Activated effector memory CD4-positive, alpha-beta T cell treated with anti-CD3 and anti-CD28 coated beads, Interleukin-2, amount 50 U/mL, for 16 hours (primary cell): ENCODE measurements at regions not wholly inside any gene's neighbourhood (a gene's known extent, or its start where the extent isn't known, plus 50 kb on each side); places are given as distances from the start of the nearest gene placed in this dataset.
"Not testable (repeated sequence)": the region's sequence is repeated elsewhere in the genome, so short reads cannot be mapped to it uniquely, and the experiment has no call there.

Experiments
- DNase-seq: peaks from one replicate; pipeline ENCODE4 v3.0.0-alpha.2; 2020

DNA sequence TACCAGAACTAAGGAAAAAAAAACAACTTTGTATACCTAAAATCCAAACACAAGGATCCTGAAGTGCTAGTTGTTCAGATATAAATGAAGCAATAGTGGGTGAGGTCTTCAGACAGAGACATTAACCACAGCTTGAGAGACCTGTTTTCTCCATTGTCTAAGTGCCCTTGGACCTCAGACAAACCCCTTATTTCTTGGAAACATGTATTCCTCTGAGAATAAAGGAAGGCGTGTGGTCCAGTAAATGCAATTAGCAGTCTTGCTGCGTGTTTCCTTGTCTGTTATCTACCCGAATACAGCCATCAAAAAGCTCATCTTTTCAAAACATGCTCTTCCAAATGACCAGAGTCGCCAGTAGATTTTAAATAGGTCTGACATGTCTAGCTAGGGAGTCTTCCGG, 291.1 kb upstream of the NFIA start:
- DNase-seq: no peak

- DNase-seq: not testable (repeated sequence)
Measured at GRCh38 chr1:60773099-60773498, 309.3 kb upstream of the NFIA start.

DNA sequence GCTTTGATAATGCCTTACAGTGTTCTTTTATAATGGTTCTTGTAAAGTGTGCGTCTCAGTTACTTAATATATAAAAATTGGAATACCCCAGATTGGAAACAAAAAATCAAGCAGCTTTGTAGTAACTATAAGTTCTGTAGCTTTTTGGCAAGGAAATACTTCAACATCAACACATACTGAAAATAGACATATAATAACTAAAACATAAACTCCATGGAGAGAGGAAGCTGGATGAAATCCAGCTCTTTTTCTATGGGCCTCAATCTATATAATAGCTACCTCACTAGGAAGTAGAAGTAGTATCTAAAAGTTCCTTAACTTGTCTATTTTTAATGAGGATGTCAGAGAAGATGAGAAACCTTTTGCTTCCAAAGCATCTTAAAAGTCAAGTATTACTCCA, 313.3 kb upstream of the NFIA start:
- no peak for DNase-seq

- DNase-seq: no peak
Measured at GRCh38 chr1:60765204-60765603, 317.2 kb upstream of the NFIA start.

GRCh38 chr1:60764489-60764888, 317.9 kb upstream of the NFIA start:
- no peak for DNase-seq

DNA sequence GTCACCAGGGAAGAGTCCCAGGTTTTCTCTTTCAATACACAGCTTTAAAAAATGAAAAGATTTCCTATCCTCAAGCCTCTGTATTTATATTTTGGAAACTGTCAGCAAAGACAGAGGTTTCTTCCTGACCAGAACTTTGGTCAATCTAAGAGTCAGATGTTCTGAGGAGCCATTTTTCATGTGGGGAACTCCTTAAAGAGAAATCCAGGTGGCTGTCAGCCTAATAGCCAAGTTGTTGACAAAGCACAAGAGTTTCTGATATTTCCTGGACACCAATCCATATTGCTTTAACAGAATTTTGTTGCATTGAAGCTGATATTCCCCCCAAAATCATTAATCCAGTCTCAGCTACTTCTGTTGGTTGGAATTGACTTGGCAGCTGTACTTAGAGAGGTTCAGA, 318.6 kb upstream of the NFIA start:
- no peak for DNase-seq

DNA sequence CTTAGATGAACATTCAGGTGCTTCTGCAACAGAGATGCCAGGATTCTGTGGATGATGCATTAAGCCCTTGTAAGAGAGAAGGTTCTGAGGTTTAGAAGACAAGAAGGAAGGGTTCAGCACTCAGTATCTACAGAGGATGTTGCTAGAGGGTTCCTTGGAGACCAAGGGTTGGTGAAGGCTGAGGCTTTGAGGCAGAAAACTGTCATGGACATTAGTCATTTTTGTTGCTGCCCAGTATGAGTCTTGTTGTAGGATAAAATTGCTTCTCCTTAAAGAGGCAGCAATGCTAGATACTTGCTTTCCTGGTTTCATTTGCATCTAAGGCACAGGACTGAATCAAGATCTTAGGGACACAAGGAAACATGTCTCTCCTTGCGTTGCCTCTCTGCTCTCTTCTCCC, 319.4 kb upstream of the NFIA start:
- no peak for DNase-seq

- no peak for DNase-seq
Measured at GRCh38 chr1:60762176-60762575, 320.2 kb upstream of the NFIA start.

- no peak for DNase-seq
Measured at GRCh38 chr1:60759291-60759690, 323.1 kb upstream of the NFIA start.

- DNase-seq: no peak
Measured at GRCh38 chr1:60757485-60757884, 324.9 kb upstream of the NFIA start.

GRCh38 chr1:60753036-60753900, 329.1 kb upstream of the NFIA start:
- DNase-seq: no peak

DNA sequence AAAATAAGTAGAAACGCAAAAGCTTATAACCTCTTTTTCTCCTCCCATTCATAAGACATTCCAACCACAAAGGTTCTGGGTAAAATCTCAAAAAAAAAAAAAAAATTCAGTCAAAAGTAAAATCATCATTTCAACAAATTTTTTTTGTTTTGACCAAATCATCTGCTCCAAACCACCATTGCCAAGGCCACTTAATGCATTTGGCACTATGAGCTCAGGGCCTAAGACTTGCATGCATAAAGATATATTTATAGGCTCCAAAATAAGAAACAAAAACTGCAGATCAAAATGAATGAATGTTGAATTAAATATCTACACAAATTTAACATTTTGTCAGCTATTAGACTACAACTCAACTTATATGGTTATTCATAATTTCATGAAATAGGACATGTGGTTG, 331.1 kb upstream of the NFIA start:
- DNase-seq: no peak

DNA sequence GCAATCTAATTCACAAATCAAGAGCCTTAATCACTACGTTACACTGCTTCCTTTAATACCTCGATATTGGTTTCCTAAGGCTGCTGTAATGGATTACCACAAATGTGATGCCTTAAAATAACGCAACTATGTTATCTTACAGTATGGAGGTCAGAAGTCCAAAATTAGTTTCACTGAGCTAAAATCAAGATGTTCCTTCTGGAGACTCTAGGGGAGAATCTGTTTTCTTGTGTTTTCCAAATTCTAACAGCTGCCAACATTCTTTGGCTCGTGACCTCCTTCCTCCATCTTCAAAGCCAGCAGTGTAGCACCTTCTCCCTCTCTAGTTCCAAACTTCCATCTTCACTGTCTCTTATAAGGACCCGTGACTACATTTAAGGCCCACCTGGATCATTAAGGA, 335.0 kb upstream of the NFIA start:
- DNase-seq: no peak

DNA sequence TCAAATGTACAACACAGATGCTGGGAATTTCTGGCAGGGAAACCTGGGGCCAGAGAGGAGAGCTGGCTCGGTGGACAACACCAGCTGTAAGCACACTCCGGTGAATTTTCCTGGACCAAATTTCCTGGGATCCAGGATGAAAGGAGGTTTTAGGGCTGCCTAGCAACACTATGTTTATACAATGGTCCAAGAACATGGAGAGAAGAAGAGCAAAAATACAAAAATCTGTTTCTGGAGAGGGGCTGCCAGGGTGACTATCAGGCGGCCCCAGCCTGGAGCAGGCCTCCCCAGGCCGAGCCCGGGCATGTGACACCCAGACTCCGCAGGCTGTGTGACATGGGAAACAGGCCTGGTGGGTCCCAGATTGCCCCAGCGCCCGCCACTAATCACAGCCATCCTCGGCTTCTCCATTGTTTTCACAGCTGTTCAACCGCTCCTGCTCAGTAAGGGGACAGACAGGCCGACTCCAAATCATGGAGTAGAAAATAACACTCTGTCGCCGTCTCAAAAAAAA, 336.0 kb upstream of the NFIA start:
- DNase-seq: no peak

- no peak for DNase-seq
Measured at GRCh38 chr1:60745484-60745883, 336.9 kb upstream of the NFIA start.

DNA sequence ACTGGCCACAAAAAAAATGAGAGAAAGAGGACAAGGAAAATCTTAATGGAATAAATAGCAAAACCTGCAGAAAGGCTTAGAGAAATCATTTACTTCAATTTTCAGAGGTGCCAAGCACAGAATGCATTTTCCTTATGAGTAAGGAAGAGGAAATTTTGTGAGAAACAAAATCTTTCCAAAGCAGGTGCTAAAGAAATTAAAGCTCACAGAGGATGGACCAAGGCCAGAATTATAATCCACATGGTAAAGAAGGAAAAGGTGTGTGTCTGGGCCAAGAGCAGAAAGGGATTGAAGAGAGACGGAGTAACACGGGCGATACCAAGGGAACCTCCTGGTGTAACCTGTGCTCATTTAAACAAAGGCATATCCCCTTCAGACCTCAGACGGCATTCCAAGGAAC, 340.0 kb upstream of the NFIA start:
- no peak for DNase-seq

DNA sequence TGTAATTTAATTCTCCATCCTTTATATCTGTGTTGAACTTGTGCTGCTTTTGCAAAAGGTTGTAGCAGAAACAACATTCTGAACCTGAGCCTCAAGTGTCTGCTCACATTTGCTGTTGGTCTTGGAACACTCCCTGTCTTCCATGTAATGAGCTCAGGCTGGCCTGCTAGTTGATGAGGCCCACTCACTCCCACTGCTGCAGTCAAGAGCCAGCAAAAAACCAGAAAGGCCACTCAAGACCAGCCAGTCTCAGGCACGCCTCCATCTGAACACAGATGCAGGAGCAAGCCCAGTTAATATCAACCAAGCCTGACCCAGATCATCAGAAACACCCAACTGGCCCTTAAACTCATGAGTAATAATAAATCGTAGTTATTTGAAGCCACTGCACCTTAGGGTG, 342.2 kb upstream of the NFIA start:
- no peak for DNase-seq

- DNase-seq: no peak
Measured at GRCh38 chr1:60739729-60740128, 342.6 kb upstream of the NFIA start.

- no peak for DNase-seq
Measured at GRCh38 chr1:60732977-60733401, 349.4 kb upstream of the NFIA start.

DNA sequence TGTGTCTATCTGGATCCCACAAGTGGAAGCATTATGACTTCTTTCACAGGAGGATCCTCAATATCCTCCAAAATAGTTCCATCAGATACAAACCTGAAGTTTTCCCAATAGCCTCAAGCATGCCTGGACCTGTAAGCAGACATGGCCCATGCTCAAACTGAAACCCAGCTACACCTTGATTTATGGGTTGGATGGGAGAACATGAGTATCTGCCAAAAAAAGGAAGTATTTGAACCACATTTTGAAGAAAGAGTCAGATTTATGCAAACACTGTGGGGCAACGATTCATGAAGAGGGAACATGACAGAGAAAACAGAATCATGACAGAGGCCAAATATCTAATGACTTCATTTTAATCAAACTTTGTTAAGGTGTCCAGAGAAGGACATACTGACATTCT, 351.0 kb upstream of the NFIA start:
- DNase-seq: no peak

DNA sequence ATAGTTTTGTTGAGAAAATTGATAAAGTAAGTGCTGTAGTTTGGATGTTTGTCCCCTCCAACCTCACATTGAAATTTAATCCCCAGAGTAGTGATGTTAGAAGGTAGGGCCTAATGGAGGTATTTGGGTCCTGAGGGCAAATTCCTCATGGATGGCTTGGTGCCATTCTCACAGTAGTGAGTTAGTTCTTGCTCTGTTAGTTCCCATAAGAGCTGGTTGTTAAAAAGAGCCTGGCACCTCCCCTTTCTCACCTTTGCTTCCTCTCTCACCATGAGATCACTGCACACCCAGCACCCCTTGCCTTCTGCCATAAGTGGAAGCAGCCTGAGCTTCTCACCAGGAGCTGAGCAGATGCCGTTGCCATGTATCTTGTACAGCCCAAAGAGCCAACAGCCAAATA, 354.8 kb upstream of the NFIA start:
- DNase-seq: no peak

- no peak for DNase-seq
Measured at GRCh38 chr1:60716472-60716871, 365.9 kb upstream of the NFIA start.

DNA sequence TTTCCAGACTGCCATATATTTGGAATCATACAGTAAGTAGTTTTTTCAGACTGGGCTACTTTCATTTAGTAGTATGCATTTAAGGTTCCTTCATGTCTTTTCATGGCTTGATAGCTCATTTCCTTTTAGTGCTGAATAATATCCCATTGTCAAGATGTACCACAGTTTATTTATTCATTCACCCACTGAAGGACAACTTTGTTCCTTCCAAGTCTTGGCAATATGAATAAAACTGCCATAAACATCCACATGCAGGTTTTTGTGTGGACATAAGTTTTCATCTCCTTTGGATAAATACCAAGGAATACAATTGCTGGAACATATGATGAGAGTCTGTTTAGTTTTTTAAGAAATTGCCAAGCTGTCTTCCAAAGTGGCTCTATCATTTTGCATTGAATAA, 366.4 kb upstream of the NFIA start:
- DNase-seq: no peak

DNA sequence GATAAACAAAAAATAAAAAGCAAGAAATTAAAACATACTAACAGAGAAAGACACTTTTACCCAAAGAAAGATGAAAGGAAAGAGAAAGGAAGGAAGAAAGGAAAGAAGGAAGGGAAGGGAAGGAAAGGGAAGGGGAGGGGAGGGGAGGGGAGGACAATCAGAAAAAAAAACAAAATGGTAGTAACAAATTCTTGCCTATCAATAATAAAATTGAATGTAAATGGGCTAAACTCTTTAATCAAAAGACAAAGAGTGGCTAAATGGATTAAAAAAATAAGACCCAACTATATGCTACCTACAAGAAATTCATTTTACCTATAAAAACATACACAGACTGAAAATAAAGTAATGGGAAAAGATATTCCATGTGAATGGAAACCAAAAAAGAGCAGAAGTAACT, 372.9 kb upstream of the NFIA start:
- no peak for DNase-seq

DNA sequence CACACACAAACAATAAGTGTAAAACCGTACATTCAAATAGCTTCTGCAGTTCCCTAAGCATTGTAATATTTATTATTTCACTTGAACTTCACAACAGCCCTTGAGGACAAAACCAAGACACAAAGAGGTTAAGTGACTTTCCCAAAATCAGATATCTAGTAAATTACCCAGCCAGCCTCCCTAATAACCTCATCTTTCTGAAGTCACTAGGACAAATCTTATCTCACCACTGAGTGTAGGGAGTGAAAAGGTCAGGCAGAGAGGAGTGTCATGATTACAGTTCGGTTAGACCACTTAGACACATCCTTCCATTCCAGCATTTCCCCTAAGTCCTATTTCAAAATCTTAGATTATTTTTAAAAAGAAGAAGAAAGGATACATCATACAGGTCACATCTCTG, 377.3 kb upstream of the NFIA start:
- DNase-seq: no peak
